ENCODE measurements at regions not wholly inside any gene's neighbourhood (a gene's known extent, or its start where the extent isn't known, plus 50 kb on each side); places are given as distances from the start of the nearest gene placed in this dataset.

DNA sequence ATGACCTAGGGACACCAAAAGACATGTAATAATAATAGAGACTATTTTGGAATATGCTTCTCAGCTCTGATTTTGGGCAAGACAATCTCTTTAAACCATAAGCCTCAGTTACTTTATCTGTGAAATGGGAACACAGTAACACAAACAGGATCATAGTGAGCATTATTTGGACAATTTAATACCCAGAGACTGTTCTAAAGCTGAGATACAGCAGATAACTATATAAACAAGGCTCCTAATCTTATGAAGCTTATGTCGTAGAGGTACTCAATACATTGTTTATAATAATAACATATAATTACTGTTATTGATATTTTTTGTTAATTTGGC, 250.8 kb downstream of the SEC61B start:
- Histone ChIP-seq H3K36me3 (ENCODE audit: control insufficient read depth, insufficient read depth, low read length) (no peaks in the 10 kb centered on the region), H3K27ac (ENCODE audit: low read depth, low read length) (no peak overlapping the region), H3K27me3 (ENCODE audit: control insufficient read depth, insufficient read depth, low read length) (no peaks in the 10 kb centered on the region), H3K4me1 (ENCODE audit: control insufficient read depth, insufficient read depth, low read length) (no peaks in the 10 kb centered on the region), H3K9me3 (ENCODE audit: control insufficient read depth, insufficient read depth, low read length) (peaks cover 2% of the 10 kb centered on the region), H3K4me3 (ENCODE audit: low read depth, low read length) (no peak overlapping the region)
- no peak for DNase-seq (ENCODE audit: low read depth in 4 of 6, low spot score in 6 of 6)
- no CpG with 5 or more reads among the region's 1 CpG for WGBS (ENCODE audit: insufficient coverage)

DNA sequence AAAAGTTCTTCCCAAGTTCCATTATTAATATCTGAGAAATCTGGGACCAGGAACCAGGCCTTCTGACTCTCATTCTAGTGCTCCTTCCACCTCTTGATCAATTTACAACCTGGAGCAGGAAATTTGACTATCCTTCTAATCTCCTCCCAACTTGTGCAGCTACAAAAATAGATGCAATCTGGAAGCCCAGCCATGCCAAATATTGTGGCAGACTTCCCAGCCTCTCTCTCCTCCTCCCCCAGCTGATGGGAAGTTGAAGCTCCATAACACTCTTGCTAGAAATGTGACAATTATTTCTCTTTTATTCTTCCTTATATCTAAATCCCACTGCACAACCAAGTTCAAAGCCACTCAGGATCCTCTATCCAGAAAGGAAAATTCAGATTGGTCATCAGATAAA, 252.1 kb downstream of the SEC61B start:
- H3K9me3 ChIP-seq (ENCODE audit: control insufficient read depth, insufficient read depth, low read length) = no peaks in the 10 kb centered on the region
- H3K27me3 ChIP-seq (ENCODE audit: control insufficient read depth, insufficient read depth, low read length) = no peaks in the 10 kb centered on the region
- no peak overlapping the region for H3K4me3 ChIP-seq (ENCODE audit: low read depth, low read length)
- no peaks in the 10 kb centered on the region for H3K36me3 ChIP-seq (ENCODE audit: control insufficient read depth, insufficient read depth, low read length)
- no peaks in the 10 kb centered on the region for H3K4me1 ChIP-seq (ENCODE audit: control insufficient read depth, insufficient read depth, low read length)
- H3K27ac ChIP-seq (ENCODE audit: low read depth, low read length) = no peak overlapping the region
- DNase-seq (ENCODE audit: low read depth in 4 of 6, low spot score in 6 of 6) = peak in 2 of 6 donors; percentile 31 to 93

DNA sequence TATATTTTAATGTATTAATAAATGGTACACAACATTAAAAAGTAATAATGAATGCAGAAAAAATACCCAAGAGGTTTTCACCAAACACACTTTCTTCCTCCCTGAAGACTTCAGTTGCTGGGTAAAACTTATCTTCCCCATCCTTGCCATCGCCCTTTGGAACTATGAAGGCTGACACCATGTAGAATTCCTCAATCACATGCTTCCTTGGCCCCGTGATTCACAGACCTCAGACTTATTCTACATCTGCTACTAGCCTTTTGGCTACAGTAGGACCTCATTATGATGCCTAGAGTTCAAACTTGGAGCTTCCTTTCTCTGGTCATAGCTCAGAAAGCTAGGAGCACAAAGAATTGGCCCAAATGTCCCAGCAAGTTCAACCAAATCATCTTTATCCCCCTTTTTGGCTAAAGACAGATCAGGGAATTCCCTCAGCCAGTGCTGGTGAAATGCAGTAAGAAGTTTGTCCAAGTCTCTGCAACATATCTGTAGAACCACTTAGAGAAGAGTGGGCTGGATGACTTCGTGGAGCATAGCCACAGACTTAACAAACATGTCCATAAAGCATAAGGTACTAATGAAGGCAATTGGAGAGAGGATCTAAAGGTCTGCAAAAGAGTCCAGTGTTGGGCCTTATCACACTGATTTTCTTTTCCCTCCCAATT, 253.5 kb downstream of the SEC61B start:
- Histone ChIP-seq H3K27me3 (ENCODE audit: control insufficient read depth, insufficient read depth, low read length) (no peaks in the 10 kb centered on the region), H3K9me3 (ENCODE audit: control insufficient read depth, insufficient read depth, low read length) (no peaks in the 10 kb centered on the region)
- 95% methylated on average over 2 of the region's 3 CpGs for WGBS (ENCODE audit: insufficient coverage)

DNA sequence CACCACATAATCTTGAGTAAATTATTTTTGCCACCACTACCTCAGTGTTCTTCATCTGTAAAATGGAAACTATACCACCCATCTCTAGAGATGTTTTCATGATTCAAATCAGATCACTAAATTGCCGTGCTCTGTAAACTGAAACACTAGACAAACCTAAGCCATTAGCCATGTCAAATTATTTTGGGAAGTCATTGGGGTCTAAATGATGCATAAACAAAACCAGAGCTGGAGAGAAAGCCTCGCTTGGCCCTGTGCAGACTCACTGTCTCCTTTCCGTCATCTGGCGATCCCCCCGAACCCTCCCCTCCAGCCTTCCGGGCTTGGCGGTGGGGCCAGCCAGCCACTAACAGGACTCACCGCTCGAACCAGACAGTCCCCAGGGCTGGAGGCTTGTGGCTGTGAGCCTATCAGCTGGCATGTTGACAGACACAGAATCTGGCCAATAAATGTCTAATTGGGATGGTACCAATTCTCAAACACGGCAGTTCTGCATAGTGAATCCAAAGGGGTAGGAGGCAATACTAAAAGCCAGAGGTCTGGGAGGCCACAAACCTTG, 256.5 kb downstream of the SEC61B start:
- H3K27ac ChIP-seq (ENCODE audit: low read depth, low read length) = no peak overlapping the region
- H3K36me3 ChIP-seq (ENCODE audit: control insufficient read depth, insufficient read depth, low read length) = no peaks in the 10 kb centered on the region
- H3K4me1 ChIP-seq (ENCODE audit: control insufficient read depth, insufficient read depth, low read length) = no peaks in the 10 kb centered on the region
- DNase-seq (ENCODE audit: low read depth in 4 of 6, low spot score in 6 of 6) = peak in 1 of 6 donors; percentile 42
- no peak overlapping the region for H3K4me3 ChIP-seq (ENCODE audit: low read depth, low read length)
- no peaks in the 10 kb centered on the region for H3K27me3 ChIP-seq (ENCODE audit: control insufficient read depth, insufficient read depth, low read length)
- no peaks in the 10 kb centered on the region for H3K9me3 ChIP-seq (ENCODE audit: control insufficient read depth, insufficient read depth, low read length)
- WGBS (ENCODE audit: insufficient coverage) = 74% methylated on average over 9 of the region's 10 CpGs

More for the DNA sequence above, 253.5 kb downstream of the SEC61B start:
- no peak for DNase-seq (ENCODE audit: low read depth in 4 of 6, low spot score in 6 of 6)
- H3K4me1 ChIP-seq (ENCODE audit: control insufficient read depth, insufficient read depth, low read length) = no peaks in the 10 kb centered on the region
- H3K36me3 ChIP-seq (ENCODE audit: control insufficient read depth, insufficient read depth, low read length) = no peaks in the 10 kb centered on the region
- H3K4me3 ChIP-seq (ENCODE audit: low read depth, low read length) = no peak overlapping the region
- H3K27ac ChIP-seq (ENCODE audit: low read depth, low read length) = no peak overlapping the region

DNA sequence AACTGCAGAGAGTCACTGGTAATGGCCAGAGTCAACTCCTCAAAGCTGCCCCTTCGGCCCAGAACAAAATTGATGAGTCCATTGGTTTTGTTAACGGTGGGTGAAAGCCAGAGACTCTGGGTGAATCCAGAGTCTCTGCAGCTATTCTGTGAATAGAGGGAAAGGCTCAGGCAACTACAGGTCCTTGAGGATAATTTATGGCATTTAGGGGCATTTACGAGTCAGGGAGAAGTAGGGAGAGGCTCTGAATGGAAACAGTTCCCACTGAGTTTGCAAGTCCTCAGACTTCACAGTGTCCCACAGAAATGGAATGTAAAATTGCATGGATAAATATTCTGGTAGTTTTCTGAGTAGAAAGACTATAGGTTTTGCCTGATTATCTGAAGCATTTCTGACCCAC, 257.8 kb downstream of the SEC61B start:
- no peak overlapping the region for H3K27ac ChIP-seq (ENCODE audit: low read depth, low read length)
- no peak overlapping the region for H3K4me3 ChIP-seq (ENCODE audit: low read depth, low read length)
- WGBS (ENCODE audit: insufficient coverage) = 32% methylated on average over 3 of the region's 3 CpGs
- no peaks in the 10 kb centered on the region for H3K36me3 ChIP-seq (ENCODE audit: control insufficient read depth, insufficient read depth, low read length)
- H3K27me3 ChIP-seq (ENCODE audit: control insufficient read depth, insufficient read depth, low read length) = no peaks in the 10 kb centered on the region
- no peaks in the 10 kb centered on the region for H3K4me1 ChIP-seq (ENCODE audit: control insufficient read depth, insufficient read depth, low read length)
- DNase-seq (ENCODE audit: low read depth in 4 of 6, low spot score in 6 of 6) = no peak
- H3K9me3 ChIP-seq (ENCODE audit: control insufficient read depth, insufficient read depth, low read length) = no peaks in the 10 kb centered on the region

DNA sequence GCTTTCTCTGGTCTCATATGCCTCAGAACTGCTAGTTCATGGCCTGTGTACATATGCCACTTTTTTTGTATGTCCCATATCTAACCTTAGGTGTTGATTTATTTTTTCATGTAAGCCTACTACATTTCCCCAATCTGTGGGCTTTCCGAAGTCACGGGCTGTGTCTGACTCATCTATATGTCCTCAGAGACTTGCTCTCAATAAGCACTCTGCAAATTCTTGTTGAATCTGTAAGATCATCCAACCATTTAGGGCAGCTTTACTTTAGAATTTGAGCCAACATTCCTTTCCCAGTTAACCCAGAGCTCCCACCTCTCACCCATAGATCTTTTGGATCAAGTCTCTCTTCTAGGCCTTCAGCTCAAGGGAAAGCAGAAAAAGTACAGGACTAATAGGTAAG, 263.4 kb downstream of the SEC61B start:
- no peaks in the 10 kb centered on the region for H3K27me3 ChIP-seq (ENCODE audit: control insufficient read depth, insufficient read depth, low read length)
- H3K27ac ChIP-seq (ENCODE audit: low read depth, low read length) = no peak overlapping the region
- H3K4me1 ChIP-seq (ENCODE audit: control insufficient read depth, insufficient read depth, low read length) = no peaks in the 10 kb centered on the region
- no peaks in the 10 kb centered on the region for H3K9me3 ChIP-seq (ENCODE audit: control insufficient read depth, insufficient read depth, low read length)
- H3K4me3 ChIP-seq (ENCODE audit: low read depth, low read length) = no peak overlapping the region
- DNase-seq (ENCODE audit: low read depth in 4 of 6, low spot score in 6 of 6) = no peak
- 100% methylated on average over 2 of the region's 2 CpGs for WGBS (ENCODE audit: insufficient coverage)
- H3K36me3 ChIP-seq (ENCODE audit: control insufficient read depth, insufficient read depth, low read length) = no peaks in the 10 kb centered on the region

DNA sequence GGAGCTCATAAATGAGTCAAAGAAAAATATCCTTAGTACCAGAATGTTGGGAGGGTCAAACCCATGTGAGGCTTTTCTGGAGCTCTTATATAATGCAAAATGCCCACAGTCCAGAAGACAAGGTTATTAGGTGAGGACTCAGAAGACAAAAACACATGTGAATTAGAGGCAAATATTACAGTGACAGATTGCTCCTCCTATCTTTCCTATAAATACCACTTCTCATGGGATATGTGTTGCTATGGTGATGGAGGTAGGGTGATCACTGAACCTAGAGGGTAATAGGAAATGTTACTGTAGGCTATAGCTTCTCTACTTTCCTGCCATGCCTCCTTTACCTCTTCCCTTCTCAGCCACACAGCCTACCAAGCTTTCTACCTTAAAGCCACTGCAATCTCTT, 264.6 kb downstream of the SEC61B start:
- Histone ChIP-seq H3K36me3 (ENCODE audit: control insufficient read depth, insufficient read depth, low read length) (no peaks in the 10 kb centered on the region), H3K4me3 (ENCODE audit: low read depth, low read length) (no peak overlapping the region), H3K9me3 (ENCODE audit: control insufficient read depth, insufficient read depth, low read length) (no peaks in the 10 kb centered on the region), H3K27ac (ENCODE audit: low read depth, low read length) (no peak overlapping the region), H3K4me1 (ENCODE audit: control insufficient read depth, insufficient read depth, low read length) (no peaks in the 10 kb centered on the region), H3K27me3 (ENCODE audit: control insufficient read depth, insufficient read depth, low read length) (no peaks in the 10 kb centered on the region)
- DNase-seq (ENCODE audit: low read depth in 4 of 6, low spot score in 6 of 6) = no peak

DNA sequence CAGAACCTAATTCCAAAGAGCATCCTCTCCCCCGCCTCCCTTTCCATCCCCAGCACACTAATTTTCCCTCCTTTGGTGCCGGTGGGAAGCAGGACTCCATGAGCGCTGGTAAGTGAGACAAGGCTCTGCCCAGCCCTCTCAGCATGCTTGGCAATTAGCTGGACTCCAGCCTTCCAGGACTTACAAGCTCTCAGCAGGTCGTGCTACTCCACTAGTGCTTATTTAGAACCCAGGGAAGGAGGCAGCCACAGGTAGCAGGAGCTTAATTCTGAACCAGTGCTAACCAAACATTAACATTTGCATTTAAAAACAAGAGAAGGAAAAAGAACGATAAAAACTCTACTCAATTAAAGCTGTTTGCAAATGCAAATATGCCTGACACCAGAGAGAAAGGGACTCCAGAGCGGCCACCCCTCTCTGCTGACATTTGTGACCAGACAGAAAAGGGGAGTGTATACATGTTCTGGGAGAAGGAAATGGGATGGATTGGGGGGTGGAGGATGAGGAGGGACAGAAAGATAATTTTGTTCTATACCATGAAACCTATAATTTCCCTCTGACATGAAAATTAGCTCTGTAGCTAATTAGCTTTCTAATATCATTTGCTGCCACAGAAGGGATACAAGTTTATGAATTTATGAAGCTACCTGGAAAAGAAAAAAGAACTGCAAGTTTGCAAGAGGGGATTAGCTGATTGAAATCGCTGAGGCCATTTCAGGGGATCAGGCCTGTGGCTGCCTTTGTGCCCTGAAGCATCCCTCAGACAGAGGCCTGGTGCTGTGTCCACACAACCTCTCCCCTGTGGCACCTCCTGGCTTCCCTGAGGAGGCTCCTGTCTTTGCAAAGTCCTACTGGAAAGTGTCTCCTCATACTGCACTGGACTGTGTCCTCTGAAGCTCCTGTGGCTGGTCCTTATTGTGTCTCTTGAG, 266.3 kb downstream of the SEC61B start:
- H3K27ac ChIP-seq (ENCODE audit: low read depth, low read length) = no peak overlapping the region
- WGBS (ENCODE audit: insufficient coverage) = 55% methylated on average over 6 of the region's 7 CpGs
- no peaks in the 10 kb centered on the region for H3K36me3 ChIP-seq (ENCODE audit: control insufficient read depth, insufficient read depth, low read length)
- no peaks in the 10 kb centered on the region for H3K9me3 ChIP-seq (ENCODE audit: control insufficient read depth, insufficient read depth, low read length)
- no peak for DNase-seq (ENCODE audit: low read depth in 4 of 6, low spot score in 6 of 6)
- no peaks in the 10 kb centered on the region for H3K4me1 ChIP-seq (ENCODE audit: control insufficient read depth, insufficient read depth, low read length)
- H3K4me3 ChIP-seq (ENCODE audit: low read depth, low read length) = no peak overlapping the region
- no peaks in the 10 kb centered on the region for H3K27me3 ChIP-seq (ENCODE audit: control insufficient read depth, insufficient read depth, low read length)

DNA sequence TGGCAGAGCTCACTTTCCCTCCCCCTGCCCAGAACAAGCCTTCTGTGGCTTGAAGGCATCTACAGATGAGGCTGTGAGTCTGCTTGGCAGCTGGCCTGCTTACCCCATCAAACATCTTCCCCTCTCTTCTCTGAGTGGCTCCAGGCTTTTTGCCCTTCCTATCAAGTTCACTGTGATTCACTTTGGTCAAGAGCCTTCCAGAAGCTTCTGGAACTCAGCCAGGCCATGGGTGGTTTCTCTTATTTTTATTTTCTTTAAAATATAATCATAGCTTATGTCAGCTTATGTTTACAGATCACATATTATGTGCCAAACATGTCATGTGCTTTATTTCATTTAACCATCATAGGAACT, 267.0 kb downstream of the SEC61B start:
- H3K4me1 ChIP-seq (ENCODE audit: control insufficient read depth, insufficient read depth, low read length) = no peaks in the 10 kb centered on the region
- no peak overlapping the region for H3K4me3 ChIP-seq (ENCODE audit: low read depth, low read length)
- no peak for DNase-seq (ENCODE audit: low read depth in 4 of 6, low spot score in 6 of 6)

DNA sequence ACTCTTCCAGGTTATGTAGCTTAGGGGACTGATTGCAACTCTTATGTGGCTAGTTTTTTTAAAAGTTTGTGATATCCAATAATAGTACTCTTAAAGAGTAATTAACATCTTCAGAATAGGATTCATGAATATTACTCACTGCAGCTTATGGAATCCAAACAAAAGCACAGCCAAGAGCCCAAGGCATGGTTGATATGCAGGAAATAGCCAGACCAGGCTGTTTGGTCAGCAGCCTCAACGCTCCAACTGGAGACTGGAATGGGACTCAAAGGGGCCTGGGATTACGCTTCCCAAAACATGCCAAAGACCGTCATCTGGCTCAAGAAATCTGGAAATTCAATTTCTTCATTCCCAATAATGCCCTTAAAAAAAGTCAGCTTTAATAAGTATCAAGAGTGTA, 268.6 kb downstream of the SEC61B start:
- 62% methylated on average over 3 of the region's 3 CpGs for WGBS (ENCODE audit: insufficient coverage)
- Histone ChIP-seq H3K27ac (ENCODE audit: low read depth, low read length) (no peak overlapping the region), H3K36me3 (ENCODE audit: control insufficient read depth, insufficient read depth, low read length) (no peaks in the 10 kb centered on the region), H3K4me1 (ENCODE audit: control insufficient read depth, insufficient read depth, low read length) (no peaks in the 10 kb centered on the region), H3K9me3 (ENCODE audit: control insufficient read depth, insufficient read depth, low read length) (no peaks in the 10 kb centered on the region), H3K27me3 (ENCODE audit: control insufficient read depth, insufficient read depth, low read length) (no peaks in the 10 kb centered on the region), H3K4me3 (ENCODE audit: low read depth, low read length) (no peak overlapping the region)
- DNase-seq (ENCODE audit: low read depth in 4 of 6, low spot score in 6 of 6) = no peak

More for the DNA sequence above, 267.0 kb downstream of the SEC61B start:
- no peaks in the 10 kb centered on the region for H3K36me3 ChIP-seq (ENCODE audit: control insufficient read depth, insufficient read depth, low read length)
- H3K27ac ChIP-seq (ENCODE audit: low read depth, low read length) = no peak overlapping the region
- H3K27me3 ChIP-seq (ENCODE audit: control insufficient read depth, insufficient read depth, low read length) = no peaks in the 10 kb centered on the region
- H3K9me3 ChIP-seq (ENCODE audit: control insufficient read depth, insufficient read depth, low read length) = no peaks in the 10 kb centered on the region
